Prostate gland (tissue), 2 donors: ENCODE measurements at regions not wholly inside any gene's neighbourhood (a gene's known extent, or its start where the extent isn't known, plus 50 kb on each side); places are given as distances from the start of the nearest gene placed in this dataset.

Experiments used
- DNase-seq: peaks from one replicate; pipeline ENCODE4 v3.0.0-alpha.2; 2019; ENCODE audit warnings: low spot score
- H3K27ac ChIP-seq, 2 donors: fragments of 200-600 bp; sonication (generic); 2 replicates each; pipeline ENCODE4 v1.5.1; 2017 to 2019
- H3K27me3 ChIP-seq: fragments of 200-600 bp; sonication (generic); replicated peaks from 2 replicates; pipeline ENCODE4 v1.5.1; 2019; ENCODE audit not compliant: insufficient read depth
- H3K36me3 ChIP-seq, 2 donors: fragments of 200-600 bp; sonication (generic); 1 replicate in 1 of 2; 2 replicates in 1 of 2; pipeline versions ENCODE4 v1.5.1 to v1.8.1; 2017 to 2019
- H3K4me1 ChIP-seq: fragments of 200-600 bp; sonication (generic); replicated peaks from 2 replicates; pipeline ENCODE4 v1.5.1; 2019
- H3K4me3 ChIP-seq, 2 donors: fragments of 200-600 bp; sonication (generic); 2 replicates each; pipeline ENCODE4 v1.5.1; 2017 to 2019
- H3K9me3 ChIP-seq: fragments of 200-600 bp; sonication (generic); 2 replicates; pipeline ENCODE4 v1.5.1; 2017
- CTCF ChIP-seq, 4 experiments: fragments of 200-600 bp in 2 of 4; fragments of 450-650 bp in 2 of 4; sonication (generic) in 2 of 4; IDR thresholded peaks; 1 replicate in 3 of 4; 2 replicates in 1 of 4; pipeline ENCODE4 v1.5.1; 2016 to 2019; ENCODE audit warnings: antibody characterized with exemption in 4 of 4, mild to moderate bottlenecking in 2 of 4, moderate library complexity in 2 of 4
- POLR2A ChIP-seq: fragments of 450-650 bp; IDR thresholded peaks from one replicate; pipeline ENCODE4 v1.6.1; 2016; ENCODE audit warnings: antibody characterized with exemption, mild to moderate bottlenecking
- POLR2AphosphoS5 ChIP-seq: sonication (generic); formaldehyde crosslinking; IDR thresholded peaks from one replicate; pipeline ENCODE4 v1.6.1; 2017; ENCODE audit warnings: antibody characterized with exemption
- WGBS: methylation state at CpG from one replicate; pipeline ENCODE4 v1.1.5; 2018; 5-methylcytosine and 5-hydroxymethylcytosine counted together
- intact Hi-C: fragments of 100-400 bp; cut with DNase I; formaldehyde crosslinking; loops from one replicate; pipeline ENCODE4 v1.14.2; 2022

GRCh38 chr2:195501746-195502145 is 155.3 kb upstream of the SLC39A10 start:
- Histone ChIP-seq H3K9me3 (no peaks in the 10 kb centered on the region), H3K36me3 (no peaks in the 10 kb centered on the region), H3K27ac (no peak overlapping the region), H3K4me3 (no peak overlapping the region), H3K27me3 (no peaks in the 10 kb centered on the region), H3K4me1 (no peaks in the 10 kb centered on the region)
- TF ChIP-seq POLR2AphosphoS5 (no peak), POLR2A (no peak), CTCF (IDR thresholded peaks at IDR 0.05) (no peak)
- WGBS, result 87% methylated on average over 7 of the region's 7 CpGs
- intact Hi-C loops, result no loop called here
- no peak for DNase-seq

GRCh38 chr2:195500879-195501278 is 156.1 kb upstream of the SLC39A10 start:
- Histone ChIP-seq H3K9me3 (no peaks in the 10 kb centered on the region), H3K27me3 (no peaks in the 10 kb centered on the region), H3K27ac (no peak overlapping the region), H3K4me3 (no peak overlapping the region), H3K4me1 (no peaks in the 10 kb centered on the region), H3K36me3 (no peaks in the 10 kb centered on the region)
- intact Hi-C loops, result no loop called here
- no peak for TF ChIP-seq POLR2A
- no peak for TF ChIP-seq POLR2AphosphoS5
- TF ChIP-seq CTCF (IDR thresholded peaks at IDR 0.05), result no peak
- DNase-seq, result no peak
- WGBS, result 95% methylated on average over 2 of the region's 2 CpGs

- no peaks in the 10 kb centered on the region for H3K4me1 ChIP-seq
- WGBS, result 80% methylated on average over 3 of the region's 3 CpGs
- no peak for DNase-seq
- no peaks in the 10 kb centered on the region for H3K36me3 ChIP-seq
- H3K9me3 ChIP-seq, result no peaks in the 10 kb centered on the region
- TF ChIP-seq POLR2A (no peak), CTCF (IDR thresholded peaks at IDR 0.05) (no peak), POLR2AphosphoS5 (no peak)
- H3K27ac ChIP-seq, result no peak overlapping the region
- H3K4me3 ChIP-seq, result no peak overlapping the region
- no peaks in the 10 kb centered on the region for H3K27me3 ChIP-seq
- intact Hi-C loops, result no loop called here
Measured at GRCh38 chr2:195498839-195499490, 158.1 kb upstream of the SLC39A10 start.

- Histone ChIP-seq H3K27ac (no peak overlapping the region), H3K4me3 (no peak overlapping the region), H3K27me3 (no peaks in the 10 kb centered on the region), H3K36me3 (no peaks in the 10 kb centered on the region), H3K4me1 (no peaks in the 10 kb centered on the region), H3K9me3 (no peaks in the 10 kb centered on the region)
- intact Hi-C loops, result no loop called here
- no peak for TF ChIP-seq POLR2A
- TF ChIP-seq POLR2AphosphoS5, result no peak
- TF ChIP-seq CTCF (IDR thresholded peaks at IDR 0.05), result peak in 3 of 4 experiments; percentile 24 to 45 (median 29)
- DNase-seq, result no peak
Measured at GRCh38 chr2:195498176-195498575, 158.8 kb upstream of the SLC39A10 start.

- Histone ChIP-seq H3K9me3 (no peaks in the 10 kb centered on the region), H3K36me3 (no peaks in the 10 kb centered on the region), H3K4me1 (no peaks in the 10 kb centered on the region), H3K4me3 (no peak overlapping the region), H3K27me3 (no peaks in the 10 kb centered on the region), H3K27ac (no peak overlapping the region)
- WGBS, result 87% methylated on average over 2 of the region's 2 CpGs
- TF ChIP-seq CTCF (IDR thresholded peaks at IDR 0.05), result no peak
- no peak for TF ChIP-seq POLR2AphosphoS5
- TF ChIP-seq POLR2A, result no peak
- intact Hi-C loops, result no loop called here
- DNase-seq, result no peak
Measured at GRCh38 chr2:195496991-195497390, 160.0 kb upstream of the SLC39A10 start.
